Stimulated activated CD8-positive, alpha-beta memory T cell treated with anti-CD3 and anti-CD28 coated beads, Interleukin-12 subunit alpha, Interleukin-12 subunit beta, amount 100 ng/mL, for 24 hours (primary cell): ENCODE measurements at regions not wholly inside any gene's neighbourhood (a gene's known extent, or its start where the extent isn't known, plus 50 kb on each side); places are given as distances from the start of the nearest gene placed in this dataset.

Experiments used
- DNase-seq: peaks from one replicate; pipeline ENCODE4 v3.0.0-alpha.2; 2020; ENCODE audit errors: extremely low read depth

GRCh38 chr3:43950775-43951174, 260.0 kb downstream of the ABHD5 start:
- DNase-seq: no peak

GRCh38 chr3:43951813-43952212, 261.1 kb downstream of the ABHD5 start:
- DNase-seq: no peak

GRCh38 chr3:43953380-43953779, 262.6 kb downstream of the ABHD5 start:
- DNase-seq: no peak

DNA sequence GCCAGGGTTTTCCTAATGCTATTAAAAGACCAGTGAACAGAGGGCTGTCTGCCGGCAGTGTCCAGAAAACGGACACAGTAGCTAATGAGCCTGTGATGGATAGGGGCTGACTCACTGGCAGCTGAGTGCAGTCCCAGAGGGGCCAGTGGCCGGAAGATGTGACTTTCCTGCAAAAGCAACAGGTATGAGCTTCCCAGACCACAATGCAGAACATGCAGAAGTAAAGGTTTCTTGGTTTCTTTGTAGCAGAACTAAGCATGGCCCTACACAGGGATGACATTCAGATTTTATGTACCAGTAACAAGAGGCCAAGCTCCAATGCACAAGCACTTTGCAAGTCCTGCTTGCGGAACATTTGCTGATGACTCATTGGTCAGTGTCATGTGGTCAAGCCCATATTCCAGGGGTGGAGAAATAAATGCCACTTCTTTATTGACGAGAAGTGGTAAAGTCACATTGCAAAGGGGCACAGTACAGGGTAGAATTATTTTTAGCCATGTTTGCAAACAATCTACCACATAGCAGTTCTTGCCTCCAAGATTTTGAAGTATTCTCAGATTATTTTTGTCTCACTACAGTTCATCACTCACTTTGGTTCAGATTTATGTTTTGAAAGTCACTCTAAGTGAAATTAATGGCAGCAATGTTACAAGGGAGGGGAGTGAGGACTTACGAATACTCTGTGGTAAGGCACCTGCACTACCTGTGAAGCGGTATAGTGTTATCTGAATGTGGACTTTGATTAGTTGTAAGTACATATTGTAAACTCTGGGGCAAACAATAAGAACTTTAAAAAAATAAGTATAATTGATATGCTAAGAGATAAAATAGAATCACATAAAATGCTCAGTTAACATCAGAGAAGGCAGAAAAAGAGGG, 263.3 kb downstream of the ABHD5 start:
- DNase-seq: no peak

- DNase-seq: no peak
Measured at GRCh38 chr3:43956945-43957344, 266.2 kb downstream of the ABHD5 start.

- no peak for DNase-seq
Measured at GRCh38 chr3:43957553-43957952, 266.8 kb downstream of the ABHD5 start.

GRCh38 chr3:43958005-43958770, 267.4 kb downstream of the ABHD5 start:
- DNase-seq: no peak

GRCh38 chr3:43958973-43959372, 268.2 kb downstream of the ABHD5 start:
- no peak for DNase-seq

DNA sequence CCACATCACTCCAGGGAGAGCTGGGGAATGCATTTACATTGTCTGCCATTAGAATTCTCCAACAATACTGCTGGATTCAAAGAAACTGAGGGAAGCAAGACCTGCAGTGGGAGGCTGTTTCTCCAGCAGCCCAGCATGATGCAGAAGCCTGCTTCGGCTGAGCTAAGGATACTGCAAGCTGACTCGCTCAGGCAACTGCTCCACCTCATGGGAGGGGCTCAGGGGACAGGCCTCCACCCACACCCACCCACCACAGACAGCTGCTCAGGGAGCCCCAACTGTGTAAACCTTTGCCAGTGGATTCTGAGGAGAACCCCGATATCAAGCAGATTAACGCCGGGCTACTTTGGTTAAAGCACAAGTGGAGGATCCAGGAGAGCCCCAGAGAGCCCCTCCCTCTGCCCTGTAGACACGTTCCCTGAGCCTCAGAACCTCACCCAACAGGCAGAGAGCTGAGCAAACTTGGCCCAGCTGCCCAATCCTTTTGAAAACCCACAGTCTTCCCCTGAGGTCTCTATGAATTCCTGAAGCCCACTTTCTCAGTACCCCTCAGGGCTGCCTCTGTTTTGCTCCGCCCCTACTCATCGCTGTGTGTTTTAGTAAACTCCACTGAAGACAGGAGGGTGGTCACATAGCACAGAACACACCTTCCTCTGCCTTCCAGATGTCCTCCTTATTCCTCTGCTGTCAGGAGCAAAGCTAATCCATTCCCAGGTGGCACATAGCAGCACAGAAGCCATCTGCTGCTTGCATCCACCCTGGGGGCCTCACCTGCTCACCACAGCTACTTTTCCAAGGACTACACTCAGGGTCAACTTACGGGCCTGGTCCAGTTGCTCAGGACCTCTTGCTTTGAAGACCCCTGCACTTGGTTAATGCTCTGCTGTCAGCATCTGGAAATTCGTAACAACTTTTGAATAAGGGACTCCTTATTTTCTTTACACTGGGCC, 269.0 kb downstream of the ABHD5 start:
- DNase-seq: no peak

DNA sequence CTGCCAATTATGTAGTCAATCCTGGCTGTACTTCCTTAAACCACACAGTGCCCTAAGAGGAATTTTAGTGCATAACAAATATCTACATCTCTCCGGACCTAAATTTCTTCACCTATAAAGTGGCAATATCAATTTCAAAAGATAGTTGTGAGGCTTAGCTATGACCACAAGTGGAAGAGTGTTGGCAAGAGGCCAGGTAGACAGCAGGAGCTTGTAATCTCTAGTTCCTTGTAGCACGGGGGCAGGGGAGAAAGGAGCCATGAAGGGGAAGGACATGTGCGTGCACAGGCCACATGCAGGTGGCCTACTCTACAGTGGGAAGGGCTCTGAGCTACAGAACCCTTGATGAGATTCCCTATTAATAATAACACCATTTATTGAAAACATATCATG, 269.7 kb downstream of the ABHD5 start:
- DNase-seq: no peak

GRCh38 chr3:43962043-43962442, 271.3 kb downstream of the ABHD5 start:
- DNase-seq: no peak

GRCh38 chr3:43963208-43963607, 272.5 kb downstream of the ABHD5 start:
- DNase-seq: no peak

- no peak for DNase-seq
Measured at GRCh38 chr3:43964640-43965039, 273.9 kb downstream of the ABHD5 start.

DNA sequence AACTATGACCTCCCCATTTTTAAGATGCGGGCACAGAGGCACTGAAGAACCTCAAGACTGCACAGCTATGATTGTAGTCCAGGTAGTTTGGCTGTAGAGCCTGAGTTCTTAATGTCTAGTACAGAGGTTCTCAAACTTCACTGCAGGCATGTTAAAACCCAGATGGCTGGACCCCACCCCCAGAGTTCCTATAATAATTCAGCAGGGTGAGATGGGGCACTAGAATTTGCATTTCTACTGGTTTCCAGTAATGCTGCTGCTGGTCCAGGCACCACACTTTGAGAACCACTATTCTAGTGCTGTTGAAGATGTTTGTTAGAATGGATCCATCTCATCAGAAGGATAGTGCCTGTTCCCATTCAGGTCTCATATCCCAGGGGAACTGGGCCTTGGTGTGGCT, 274.9 kb downstream of the ABHD5 start:
- no peak for DNase-seq

GRCh38 chr3:43966126-43966525, 275.4 kb downstream of the ABHD5 start:
- no peak for DNase-seq

DNA sequence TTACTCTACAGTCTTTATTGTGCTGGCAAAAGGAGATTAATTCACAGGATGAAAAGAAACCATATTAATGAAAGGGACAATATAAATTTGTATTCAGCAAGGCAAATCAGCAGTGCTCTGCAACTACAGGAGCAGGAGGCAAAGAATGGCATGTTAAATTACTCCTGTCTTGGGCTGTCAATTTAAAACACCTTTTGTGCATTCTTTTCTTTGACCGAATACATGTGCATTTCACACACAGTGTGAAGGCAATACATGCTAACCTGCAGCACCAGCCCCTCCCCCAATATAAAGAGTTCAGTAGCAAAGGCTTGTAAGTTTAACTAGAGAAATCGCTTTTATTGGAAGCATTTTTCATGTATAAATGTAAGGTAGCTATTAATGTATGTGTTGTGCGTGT, 275.2 kb upstream of the TOPAZ1 start:
- no peak for DNase-seq

- no peak for DNase-seq
Measured at GRCh38 chr3:43968465-43968864, 273.2 kb upstream of the TOPAZ1 start.

GRCh38 chr3:43969944-43970343, 271.7 kb upstream of the TOPAZ1 start:
- DNase-seq: no peak

- no peak for DNase-seq
Measured at GRCh38 chr3:43970351-43970750, 271.3 kb upstream of the TOPAZ1 start.

- DNase-seq: no peak
Measured at GRCh38 chr3:43970920-43971319, 270.8 kb upstream of the TOPAZ1 start.

DNA sequence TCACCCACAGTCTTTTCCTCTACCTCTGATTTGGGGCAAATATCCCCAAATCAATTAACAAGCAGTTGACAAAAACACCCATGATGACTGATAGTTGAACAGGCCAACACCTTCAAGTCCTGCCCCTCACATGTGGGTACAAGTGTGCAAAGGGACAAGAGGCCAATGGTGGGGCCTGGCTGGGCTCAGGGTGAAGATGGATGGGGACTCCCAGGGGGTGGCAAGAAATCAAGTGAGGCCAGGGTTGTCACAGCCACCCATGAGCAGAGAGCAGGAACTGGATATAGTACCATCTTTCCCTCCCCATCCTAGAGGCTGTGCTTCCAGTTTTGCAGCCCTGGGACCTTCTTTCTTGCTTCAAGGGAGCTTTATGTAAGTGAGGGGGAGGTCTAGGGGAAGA, 270.2 kb upstream of the TOPAZ1 start:
- DNase-seq: no peak

- DNase-seq: no peak
Measured at GRCh38 chr3:43978708-43979107, 263.0 kb upstream of the TOPAZ1 start.
